SW 1271 (cell line): ENCODE measurements at regions not wholly inside any gene's neighbourhood (a gene's known extent, or its start where the extent isn't known, plus 50 kb on each side); places are given as distances from the start of the nearest gene placed in this dataset.
"Not testable (repeated sequence)": the region's sequence is repeated elsewhere in the genome, so short reads cannot be mapped to it uniquely, and the experiment has no call there.

ENCODE experiments used
- DNase-seq, 2 experiments: peaks; one replicate each; lab custom pipeline; 2025; lab: John Stamatoyannopoulos, UW

DNA sequence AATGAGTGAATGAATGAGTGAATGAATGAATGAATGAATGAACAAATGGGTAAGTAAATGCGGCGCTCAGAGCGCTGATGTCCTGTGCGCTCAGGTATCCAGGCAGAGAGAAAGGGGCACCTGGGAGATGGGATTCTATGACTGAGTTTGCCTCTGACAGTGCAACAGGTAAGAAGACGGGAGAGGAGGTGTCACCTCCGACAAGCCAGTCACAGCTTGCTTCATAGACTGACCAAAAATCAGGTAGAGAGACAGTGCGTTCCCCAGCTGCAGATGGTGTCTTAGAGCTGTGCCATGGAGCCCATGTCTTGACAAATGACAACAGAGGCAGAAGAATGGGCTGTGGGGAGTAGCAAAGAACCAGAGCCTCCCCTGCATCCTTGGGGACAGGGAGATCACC lies 327.3 kb downstream of the FGFR2 start:
- DNase-seq: no peak

DNA sequence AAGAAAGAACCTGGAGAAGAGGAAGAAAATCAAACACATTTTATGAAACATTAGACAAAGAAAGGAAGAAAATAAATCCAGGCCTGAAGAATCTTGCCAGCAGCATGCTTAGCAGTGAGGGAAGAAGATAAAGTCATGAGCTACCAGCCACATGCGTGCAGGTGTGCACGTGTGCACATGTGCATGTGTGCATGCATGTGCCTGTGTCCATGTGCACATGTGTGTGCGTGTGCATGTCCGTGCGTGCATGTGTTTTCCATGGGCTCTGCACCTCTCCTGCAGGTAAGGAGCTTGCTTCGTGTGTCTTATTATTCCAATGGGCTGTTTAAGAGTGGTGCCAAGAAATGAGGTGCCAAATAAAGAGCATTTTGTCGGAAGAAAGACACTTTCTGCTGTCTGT lies 322.2 kb downstream of the FGFR2 start:
- no peak for DNase-seq

DNA sequence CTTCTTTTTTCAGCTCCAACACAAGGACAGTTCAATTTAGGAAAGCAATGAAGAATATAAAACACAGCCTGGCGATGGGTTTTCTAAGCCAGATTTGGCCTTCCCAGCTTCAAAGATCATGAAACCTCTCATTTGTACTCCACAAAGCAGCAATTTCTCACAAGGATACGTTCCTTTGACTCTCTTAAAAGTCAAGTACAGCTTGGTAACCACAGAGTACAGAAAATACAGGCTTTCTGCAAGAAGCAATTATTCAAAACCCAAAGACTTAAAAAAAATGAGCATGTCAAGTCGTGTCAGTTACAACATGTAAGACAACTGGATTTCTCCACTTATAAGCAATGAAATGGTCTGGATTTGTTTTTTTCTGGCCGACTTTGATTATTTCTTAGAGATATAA lies 321.4 kb downstream of the FGFR2 start:
- DNase-seq: no peak

DNA sequence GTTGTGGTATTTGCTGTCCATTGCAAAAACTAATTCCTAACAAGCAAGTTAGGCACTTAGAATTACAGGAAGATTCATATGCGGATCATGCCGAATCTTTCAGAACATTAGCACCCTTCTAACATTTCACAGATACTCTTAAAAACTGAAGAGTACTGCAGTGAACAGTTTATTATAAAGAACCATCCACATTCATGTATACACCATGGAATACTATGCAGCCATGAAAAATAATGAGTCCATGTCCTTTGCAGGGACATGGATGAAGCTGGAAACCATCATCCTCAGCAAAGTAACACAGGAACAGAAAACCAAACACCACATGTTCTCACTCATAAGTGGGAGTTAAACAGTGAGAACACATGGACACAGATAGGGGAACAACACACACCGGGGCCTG lies 319.9 kb downstream of the FGFR2 start:
- not testable (repeated sequence) for DNase-seq

DNA sequence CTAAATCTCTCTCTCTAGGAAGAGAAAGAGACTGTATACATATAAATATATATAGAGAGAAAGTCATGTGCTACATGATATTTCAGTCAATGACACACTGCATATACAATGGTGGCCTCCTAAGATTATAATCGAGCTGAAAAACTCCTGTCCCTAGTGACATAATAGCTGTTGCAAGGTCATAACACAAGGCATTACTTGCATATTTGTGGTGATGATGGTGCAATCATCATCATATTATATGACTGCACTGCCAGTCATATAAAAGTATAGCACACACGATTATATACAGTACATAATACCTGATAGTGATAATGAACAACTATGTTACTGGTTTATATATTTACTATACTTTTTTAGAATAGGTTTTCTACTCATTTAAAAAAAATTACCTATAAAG lies 316.7 kb downstream of the FGFR2 start:
- no peak for DNase-seq

DNA sequence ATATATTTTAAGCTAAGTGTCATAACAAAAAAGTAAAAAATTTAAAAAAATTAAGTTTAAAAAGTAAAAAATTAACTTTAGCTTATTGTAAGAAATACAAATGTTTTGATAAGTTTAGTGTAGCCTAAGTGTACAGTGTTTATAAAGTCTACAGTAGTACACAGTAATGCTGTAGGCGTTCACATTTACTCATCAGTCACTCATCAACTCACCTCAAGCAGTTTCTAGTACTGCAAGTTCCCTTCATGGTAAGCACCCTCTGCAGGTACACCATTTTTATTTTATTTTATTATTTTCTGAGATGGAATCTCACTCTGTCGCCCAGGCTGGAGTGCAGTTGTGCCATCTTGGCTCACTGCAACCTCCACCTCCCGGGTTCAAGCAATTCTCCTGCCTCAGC lies 316.0 kb downstream of the FGFR2 start:
- DNase-seq: no peak

DNA sequence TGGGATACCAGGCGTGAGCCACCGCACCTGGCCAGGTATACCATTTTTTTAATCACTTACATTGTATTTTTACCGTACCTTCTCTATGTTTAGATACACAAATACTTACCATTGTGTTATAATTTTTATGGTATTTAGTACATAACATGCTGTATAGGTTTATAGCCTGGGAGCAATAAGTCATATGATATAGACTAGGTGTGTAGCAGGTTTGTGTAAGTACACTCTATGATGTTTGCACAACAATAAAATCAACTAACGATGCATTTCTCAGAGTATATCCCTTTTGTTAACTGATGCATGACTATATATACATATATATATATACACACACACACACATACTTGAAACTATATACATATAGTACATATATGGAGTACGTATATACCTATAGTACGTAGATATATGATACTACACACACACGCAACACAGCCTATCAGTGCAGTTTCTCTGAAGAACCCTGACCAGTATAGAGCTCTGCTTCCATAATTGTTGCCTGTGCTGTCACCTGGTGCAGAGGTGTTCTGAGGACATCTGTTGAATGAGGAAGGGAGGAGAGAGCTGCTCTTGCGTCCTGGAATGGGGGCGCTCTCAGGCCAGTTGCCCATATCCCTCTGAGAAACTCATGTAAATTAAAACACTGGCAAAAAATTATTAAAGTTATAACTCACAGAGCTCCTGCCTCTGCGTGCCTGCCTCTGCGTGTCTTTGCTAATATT lies 315.3 kb downstream of the FGFR2 start:
- DNase-seq: no peak

DNA sequence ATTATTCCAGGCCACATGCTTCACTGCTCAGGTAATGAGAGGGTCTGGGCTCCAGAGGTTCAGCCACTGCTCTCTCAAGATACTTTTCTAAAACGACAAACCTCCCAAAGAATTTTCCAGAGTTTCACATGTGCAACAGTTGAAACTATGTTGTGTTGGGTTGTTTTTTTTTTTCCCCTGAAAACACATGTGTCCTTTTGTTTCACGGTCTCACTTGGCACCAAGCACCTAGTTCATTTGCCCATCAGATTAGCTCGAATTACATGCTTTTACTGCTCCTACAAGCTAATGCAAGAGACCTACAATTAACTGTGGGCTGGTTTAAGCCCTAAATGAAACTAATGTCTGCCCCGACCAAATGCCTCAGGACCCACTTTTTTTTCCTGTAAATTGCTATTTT lies 313.3 kb downstream of the FGFR2 start:
- no peak for DNase-seq

DNA sequence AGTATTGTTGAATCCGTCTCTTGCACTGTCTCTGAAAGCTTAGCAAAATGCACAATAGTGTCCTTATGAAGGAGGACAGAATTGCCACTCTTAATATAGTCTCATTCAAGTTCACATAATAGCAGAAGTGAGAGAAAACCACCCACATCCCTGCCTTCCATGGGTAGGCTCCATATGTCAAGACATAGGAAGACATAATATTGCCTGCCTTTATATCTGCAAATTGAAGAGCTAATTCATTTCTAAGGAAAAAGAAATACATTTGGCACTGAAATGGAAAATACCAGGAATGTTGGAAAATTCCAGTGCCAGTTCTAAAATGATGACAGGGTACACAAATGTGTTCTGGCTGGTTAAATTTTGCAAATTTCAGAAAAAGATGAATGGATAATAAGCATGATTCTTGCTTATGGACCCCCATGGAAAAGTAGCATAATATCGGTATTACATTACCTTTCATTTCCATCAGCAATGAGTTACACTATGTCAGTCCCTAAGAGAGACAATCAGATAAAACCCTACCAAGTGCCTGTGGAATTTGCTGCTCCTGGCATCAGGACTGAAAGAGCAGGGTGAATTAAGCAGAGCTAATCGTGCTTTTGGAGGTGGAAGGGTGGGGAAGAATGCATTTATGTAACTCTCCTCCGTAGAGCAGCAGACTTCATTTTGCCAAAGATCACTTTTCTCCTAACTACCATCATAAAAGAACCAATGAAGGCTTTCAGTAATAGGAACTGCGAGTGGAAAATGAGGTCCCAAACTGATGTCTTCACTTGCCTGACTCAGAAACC lies 312.6 kb downstream of the FGFR2 start:
- no peak for DNase-seq

DNA sequence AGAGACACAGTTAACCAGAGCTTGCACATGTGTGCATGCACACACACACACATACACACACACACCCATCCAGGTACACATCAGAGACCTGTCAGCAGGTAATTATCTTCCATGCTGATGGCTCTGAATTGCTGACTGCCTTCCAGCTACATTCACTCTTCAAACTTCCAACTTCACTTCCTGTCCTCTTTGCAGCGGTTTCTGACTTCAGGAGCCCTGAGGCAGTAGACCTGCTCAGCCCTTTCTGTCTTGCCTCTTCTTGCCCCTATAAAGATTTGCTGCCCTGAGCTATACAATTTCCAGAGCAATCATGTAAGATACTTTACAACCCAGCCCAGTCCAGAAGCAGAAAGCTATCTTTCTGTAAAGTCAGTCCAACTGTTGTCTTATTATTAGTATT lies 310.2 kb downstream of the FGFR2 start:
- DNase-seq: no peak

DNA sequence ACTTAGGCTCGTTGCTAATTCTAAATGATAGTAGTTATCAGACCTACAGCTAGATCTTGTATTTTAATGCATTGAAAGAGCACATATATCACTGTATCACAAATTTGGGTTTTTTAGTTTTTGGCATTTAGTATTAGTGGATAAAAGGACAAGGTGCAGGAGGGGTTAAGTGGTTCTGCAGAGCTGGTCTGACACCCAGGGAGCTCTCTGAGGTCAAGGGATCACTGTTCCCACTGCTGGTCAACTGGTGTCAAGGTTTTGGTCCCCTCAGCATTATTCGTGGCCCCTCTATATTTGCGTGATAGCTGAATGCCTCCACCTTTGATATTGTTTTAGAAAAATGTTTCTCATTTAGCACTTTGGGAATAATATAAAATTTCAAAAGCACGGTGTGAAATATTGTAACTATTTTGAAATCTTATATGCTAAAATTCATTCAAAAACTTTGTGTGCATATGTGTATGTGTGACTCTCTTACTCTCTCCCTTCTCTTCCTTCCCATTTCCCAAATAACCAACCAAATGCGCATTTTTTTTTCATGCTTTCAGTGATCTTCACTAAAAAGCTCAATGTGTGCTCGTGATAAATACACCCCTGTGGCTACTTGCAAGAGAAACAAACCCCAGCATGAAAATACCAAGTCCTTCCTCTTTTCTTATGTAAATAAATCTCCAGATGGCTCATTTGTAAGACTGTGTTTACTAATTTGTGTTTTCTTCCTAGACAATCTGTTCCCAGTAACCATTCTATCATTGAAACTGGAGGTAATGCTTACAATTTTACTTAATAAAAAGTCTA lies 309.2 kb downstream of the FGFR2 start:
- no peak for DNase-seq

DNA sequence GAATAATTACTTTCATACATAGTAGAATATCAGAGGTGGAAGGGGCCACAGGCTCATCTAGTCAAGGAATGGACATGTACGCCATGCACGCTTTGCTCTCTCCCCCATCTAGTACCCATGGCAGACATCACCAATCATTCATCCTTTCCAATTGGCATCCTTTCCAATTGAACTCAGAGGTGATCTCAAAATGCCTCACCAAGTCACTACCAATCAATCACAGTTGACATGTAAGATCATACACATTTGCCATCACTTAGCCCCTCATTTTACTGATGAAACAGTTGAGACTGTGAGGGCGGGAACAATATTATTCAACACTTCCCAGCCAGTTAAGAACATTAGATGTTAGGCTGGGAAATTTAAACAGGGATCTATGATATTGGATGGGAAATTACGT lies 308.4 kb downstream of the FGFR2 start:
- no peak for DNase-seq

DNA sequence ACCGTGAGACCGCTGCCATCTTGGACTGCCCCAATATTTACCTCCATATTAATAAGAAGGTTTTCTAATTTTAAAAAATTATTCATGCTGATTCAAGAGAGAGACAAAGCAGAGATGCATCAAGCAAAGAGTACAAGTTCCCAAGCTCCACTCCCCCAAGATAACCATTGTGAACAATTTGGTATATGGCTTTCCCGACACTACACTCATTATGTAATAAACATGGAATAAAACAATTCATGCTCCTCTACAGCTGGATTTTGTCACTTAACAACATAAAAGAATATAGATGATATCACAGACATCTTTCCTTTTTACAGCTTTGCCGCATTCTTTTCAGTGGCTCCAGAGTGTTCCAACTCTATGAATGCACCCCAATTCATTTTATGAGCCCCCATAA lies 307.6 kb downstream of the FGFR2 start:
- DNase-seq: no peak

DNA sequence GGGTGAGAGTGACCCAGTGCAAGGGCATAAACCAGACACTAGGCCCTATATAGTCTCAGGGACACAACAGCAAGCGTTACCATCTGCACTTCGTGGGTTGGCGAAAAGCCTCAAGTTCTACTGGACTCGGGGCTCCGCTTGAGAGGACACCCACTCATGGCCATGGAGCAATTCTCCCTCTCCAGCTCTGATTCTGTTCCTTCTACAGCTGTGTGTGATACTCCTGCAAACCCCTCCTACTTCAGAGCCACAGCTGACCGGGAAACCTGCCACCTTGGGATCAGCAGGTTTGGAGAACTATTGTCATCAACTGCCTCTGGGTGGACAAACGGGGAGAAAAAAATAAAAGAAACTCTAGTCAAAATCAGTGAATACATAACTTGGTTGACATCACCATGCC lies 306.9 kb downstream of the FGFR2 start:
- no peak for DNase-seq

DNA sequence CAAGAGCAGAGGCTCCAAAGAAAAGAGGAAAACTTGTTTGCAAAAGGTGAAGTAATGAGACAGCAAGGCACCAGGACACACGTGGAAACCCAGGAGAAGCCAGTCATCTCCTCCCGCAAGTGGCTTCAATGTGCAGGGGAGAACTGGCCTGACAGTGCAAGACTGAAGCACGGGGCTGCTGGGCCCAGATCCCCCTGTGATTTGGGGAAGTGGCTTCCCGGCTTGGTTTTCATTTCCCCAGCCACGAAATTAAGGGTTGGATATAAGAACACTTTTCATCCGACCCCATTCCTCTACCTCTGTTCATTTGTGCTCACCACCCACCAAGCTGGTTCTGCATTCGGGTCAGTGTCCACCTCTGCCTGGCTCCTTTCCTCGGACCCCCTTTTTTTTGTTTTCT lies 306.4 kb downstream of the FGFR2 start:
- no peak for DNase-seq

DNA sequence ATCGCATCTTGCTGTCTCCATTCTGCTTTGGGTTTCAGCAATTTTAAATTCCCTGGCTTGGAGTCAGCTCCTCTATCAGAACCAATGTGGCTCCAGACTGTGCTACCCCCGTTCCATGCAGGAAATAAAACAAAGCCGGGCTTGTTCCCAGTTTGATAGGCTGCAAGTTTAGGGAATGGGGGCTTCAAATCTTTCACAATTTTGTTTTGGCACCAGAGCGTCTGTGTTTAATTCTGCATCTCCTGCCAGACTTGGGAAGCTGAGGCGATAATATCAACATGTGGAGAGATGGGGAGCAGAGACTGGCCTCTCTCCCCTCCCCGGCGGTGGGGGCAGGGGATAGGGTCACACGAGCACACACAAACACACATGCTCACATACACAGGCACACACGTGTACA lies 305.9 kb downstream of the FGFR2 start:
- no peak for DNase-seq

DNA sequence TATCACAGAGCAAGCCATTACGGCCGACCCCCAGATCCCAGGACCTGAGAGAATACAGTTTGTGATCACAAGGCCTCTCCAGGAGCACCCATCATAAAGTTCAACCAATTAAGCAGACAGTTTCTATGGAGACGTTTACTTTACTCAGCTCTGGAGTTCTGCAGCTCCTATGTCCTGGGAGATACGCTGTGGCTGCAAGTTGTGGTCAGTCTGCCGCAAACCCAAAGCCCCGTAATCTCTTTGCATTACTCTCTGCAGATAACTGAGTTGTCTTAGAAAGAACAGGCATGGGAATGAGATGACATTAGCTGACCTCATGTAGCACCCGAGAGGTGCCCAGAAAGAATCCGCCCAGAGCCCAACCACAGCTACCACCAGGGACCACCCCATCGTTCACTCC lies 305.1 kb downstream of the FGFR2 start:
- no peak for DNase-seq

DNA sequence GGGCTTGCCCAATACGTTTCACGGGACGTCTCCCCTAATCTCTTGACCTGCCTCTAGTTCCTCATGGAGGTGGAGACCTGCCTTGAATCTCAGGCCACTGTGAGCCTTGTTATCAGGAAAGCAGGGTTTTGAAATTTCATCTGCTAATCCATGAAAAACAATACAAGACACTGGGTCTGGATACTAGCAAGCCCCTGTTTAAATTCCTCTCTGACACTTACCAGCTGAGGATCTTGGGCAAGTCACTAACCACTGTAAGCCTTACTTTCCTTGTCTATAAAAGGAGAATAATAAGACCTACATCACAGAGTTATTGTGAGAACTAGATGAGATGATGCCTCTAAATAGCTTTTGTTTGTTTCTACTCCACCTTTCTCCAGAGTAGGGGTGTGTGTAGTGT lies 303.6 kb downstream of the FGFR2 start:
- no peak for DNase-seq

DNA sequence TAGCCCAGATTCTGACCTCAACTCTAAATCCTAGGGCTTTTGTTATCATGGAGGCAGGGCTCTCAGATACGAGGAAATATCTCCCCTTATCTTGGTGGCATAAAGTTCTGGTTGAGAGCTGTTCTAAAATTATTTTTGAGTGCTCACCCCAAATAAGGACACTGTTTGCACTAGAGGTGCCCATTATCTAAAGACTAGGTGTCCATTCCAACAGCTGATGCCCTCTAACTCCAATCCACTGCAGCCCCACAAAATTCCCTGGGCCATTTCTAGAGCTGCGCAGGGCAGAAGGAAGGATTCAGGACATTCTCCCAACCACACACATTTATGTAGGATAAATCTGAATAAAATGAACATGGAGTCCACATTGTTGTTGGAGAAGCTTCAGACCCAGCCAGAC lies 301.9 kb downstream of the FGFR2 start:
- no peak for DNase-seq

DNA sequence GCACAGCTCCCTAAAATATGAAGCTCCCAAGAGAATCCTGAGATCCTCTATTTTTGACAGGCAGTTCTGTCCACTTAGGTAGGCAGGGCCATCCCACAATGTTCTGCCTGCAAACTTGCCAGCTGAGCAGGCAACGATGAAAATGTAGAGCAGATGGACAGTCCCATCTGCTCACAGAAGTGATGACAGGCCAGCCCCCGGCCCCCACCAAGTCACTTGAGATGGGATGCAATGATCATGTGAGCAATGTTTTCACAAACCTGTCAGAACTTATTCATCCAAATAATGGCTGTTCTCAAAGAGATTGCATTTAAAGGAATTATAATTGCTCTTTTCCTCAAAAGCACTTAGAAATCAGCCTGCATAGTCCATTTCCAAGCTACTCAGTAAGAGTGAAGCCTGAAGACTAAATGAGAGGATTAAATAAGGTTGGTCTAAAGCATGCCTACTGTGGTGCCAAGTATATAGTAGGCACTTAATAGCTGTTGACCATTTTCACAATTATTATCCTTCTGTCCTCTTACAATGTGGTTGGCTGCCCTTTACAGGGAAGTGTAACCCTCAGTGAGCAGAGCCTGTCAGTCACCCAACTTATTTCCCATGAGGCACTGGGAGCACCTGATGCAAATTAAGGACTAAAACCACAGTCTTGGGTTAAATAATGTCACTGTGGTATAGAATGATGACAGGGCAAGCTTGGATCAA lies 301.2 kb downstream of the FGFR2 start:
- DNase-seq: no peak

DNA sequence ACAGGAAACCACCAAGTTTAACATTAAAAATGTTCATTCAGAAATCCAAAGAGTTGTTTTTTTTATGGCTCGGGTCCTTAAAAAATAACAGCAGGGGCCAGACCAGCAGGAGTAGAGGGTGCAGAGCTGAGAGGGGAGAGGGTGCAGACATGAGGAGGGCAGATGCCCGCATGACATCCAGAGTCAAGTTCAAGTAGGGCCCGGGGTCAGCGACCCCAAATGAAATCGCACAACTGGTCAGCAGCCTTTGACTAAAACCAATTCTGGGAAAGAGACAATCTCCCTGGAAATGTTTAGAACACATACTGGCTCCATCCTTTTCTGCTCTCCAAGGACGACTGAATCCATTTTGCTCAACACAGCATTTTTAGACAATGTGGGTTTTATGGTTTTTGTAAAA lies 297.5 kb downstream of the FGFR2 start:
- DNase-seq: no peak

DNA sequence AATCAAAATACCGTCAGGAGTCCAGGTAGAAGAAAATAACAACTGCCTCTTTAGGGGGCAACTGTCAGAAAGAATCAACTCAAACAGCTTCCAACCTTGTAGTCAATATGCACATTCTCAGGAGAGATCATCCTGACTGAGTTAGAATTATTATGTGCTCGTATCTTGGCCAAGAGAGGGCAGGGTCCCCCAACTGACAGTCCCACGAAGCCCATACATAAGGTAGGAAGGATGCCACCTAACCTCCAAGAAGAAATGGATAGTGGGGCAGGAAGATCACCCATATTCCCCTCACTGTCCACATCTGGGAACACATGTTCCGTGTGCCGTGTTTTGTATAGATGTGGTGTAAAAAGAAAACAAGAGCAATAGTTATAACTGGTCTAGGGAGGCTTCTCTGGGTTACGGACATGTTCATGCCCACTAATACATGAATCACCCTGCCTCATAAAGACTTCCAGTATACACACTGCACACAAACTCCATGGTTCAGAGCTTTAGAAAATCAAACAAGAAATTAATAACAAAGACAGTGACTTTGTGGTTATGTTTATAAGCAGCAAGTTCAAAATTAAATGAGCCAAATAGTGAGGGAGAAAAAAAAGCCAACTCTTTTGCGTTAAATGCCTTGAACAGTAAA lies 295.6 kb downstream of the FGFR2 start:
- DNase-seq: no peak
